HG02571 (cell line): ENCODE measurements at regions not wholly inside any gene's neighbourhood (a gene's known extent, or its start where the extent isn't known, plus 50 kb on each side); places are given as distances from the start of the nearest gene placed in this dataset.

Source experiments
- ATAC-seq: cut with Tn5 transposase; IDR thresholded peaks from one replicate; pipeline ENCODE4 v1.9.1; 2021; ENCODE audit warnings: mild to moderate bottlenecking, moderate library complexity; ENCODE audit not compliant: unreplicated experiment

DNA sequence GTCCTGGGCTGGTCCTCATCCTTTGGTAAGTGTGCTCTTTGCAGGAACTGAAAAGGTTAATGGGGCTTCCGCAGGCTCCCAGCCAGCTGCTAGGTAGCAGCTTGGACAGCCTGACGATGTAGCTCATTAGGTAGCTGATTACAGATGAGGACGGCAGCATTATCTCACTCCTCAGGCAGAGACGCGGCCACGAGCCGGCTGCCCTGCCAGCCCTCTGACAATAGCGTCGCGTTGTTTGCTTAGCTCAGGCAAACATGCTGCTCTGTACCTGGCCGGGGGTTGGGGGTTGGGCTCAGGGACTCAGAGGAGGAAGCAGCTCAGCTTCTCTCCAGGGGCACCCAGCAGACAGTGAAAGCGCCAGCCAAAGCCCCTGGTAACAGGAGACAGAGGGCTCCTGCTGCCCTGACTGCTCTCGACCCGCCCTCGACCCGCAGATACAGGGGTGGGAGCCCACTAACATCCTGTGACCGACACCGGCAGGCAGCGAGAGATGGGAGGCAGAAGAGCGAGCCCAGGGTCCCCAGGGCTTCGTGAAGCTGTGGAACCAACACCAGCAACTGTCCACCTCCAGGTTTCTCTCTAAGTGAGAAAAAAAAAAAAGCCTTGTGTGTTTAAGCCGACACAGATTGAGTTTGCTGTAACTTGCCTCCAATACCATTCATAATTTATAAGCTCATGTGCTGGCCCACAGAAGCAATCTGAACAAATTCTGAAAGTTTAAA, 53.4 kb upstream of the DLK1 start:
- ATAC-seq, result no peak

DNA sequence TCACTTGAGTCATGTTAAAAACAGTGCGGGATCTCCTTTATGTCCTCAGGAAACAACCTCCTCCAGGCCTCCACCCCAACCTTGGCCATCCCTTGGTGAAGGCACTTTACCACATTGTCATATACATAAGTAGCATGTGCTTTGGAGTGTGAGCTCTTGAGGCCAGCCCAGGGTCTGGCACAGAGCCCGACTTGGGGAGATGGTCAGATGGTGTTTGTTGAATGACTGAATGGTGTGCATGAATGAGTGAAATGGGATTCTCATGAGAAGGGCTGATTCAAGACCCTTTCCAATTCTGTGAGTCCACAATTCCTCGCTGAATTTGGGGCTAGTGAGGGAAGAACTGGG, 52.9 kb upstream of the DLK1 start:
- no peak for ATAC-seq

DNA sequence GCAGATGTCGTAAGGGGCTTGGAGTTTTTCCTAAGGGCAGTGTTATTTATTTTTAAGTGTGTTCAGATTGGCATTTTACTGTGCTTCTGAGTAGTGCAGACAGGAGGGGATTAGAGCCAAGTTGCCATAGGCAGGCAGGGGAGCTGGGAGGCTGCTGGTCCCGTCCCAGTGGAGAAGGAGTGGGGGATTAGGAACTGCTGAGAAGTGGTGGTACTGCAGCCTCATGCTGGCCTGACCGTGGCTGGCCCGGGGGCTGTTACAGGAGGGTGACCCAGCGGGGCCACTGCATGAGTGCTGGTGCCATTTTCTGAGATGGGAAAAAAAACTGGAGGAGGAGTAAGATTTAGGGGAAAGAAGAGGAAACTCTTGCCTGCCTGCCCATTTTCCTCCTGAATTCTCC, 52.3 kb upstream of the DLK1 start:
- no peak for ATAC-seq

DNA sequence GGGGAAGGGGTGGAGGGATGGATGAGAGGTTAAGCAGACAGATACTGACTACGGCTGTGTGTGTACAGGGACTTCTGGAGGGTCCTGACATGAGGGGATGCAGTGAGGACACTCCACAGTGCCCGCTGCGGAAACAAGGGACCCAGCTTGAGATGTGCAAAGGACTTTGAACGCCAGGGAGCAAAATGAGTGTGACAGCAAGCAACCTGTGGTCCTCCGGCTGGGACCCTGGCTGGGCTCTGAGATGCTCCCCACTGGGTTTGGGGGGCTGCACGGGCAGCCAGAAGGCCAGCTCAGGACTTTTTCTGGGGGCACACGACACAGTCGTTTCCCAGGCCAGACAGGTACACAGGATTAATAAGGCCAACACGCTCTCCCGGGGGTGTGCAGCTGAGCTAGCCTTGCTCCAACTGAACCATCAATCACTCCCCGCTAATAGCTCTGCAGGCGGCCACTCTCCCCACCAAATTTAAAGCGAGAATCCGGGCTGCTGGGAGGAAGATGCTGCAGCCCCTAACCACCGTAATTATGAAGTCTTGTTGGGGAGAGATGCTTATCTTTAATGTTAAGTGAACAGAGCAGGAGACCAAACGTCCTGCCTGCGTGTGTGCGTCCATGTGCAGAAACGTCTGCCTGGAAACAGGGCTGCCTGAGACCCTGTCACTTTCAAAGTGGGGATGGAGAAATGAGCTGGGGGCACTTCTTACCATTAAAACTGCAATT, 51.6 kb upstream of the DLK1 start:
- ATAC-seq, result no peak

DNA sequence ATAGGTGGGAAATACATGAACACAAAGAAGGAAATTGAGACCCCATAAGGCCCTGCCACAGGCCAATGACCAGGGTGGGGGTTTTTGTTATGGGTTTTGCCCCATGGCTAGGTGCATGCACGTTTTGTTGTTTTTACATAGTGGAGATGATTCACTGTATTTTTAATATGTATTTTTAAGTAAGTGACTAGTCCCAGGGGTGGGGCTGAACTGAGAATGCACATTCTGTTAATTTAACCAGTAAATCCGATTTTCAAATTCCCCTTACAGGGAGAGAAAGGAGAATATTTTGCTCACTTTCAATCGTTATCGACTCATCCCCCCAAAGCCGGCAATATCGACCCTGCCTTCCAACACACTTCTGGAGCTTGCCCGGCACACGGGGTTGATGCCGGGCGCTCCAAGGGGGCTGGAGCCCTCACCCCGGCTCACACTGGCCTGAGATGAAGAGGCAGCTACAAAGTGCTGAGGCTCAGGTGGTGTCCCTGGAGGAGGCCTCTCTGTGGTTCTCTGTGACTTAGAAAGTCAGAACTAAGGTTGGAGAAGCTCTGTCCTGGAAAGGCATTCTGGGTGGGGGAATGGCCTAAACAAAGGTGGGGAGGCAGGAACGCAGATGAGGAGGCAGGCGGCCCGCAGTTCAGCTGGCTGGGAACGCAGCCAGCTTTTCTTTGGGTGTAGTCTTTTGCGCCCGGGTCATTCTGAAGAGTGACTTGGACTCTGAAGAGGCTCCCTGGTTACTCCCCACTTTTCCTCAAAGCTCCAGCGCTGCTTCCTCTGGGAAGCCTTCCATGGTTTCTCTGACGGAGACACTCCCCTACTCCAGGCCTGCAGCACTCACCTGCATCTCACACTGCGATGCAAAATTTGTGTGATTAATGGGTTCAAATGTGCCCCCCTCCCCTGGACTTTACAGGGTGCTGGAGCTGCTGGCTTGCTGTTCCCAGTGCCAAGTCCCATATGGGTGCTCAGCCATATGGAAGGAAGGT, 50.7 kb upstream of the DLK1 start:
- ATAC-seq, result no peak
